Natural killer cell (primary cell): ENCODE measurements at regions not wholly inside any gene's neighbourhood (a gene's known extent, or its start where the extent isn't known, plus 50 kb on each side); places are given as distances from the start of the nearest gene placed in this dataset.

ENCODE experiments used
- ATAC-seq, 3 donors: fragments of 150-1000 bp in 2 of 3; fragments of 200-7000 bp in 1 of 3; cut with Tn5 transposase; 1 replicate in 1 of 3; 2 replicates in 2 of 3; pipeline ENCODE4 v1.10.0; 2021; ENCODE audit warnings: mild to moderate bottlenecking in 2 of 3, moderate library complexity in 2 of 3
- DNase-seq, 2 donors: peaks; one replicate each; pipeline versions ENCODE4 v3.0.0 to v3.0.0-alpha.2; 2013 to 2021; ENCODE audit warnings: mixed read lengths in 1 of 2
- H3K27ac ChIP-seq: one replicate; pipeline ENCODE4 v1.5.1; 2013; ENCODE audit warnings: mild to moderate bottlenecking, low read length
- H3K27me3 ChIP-seq: one replicate; pipeline ENCODE4 v1.6.1; 2013; ENCODE audit warnings: low read length; ENCODE audit not compliant: control insufficient read depth, insufficient read depth
- H3K36me3 ChIP-seq: one replicate; pipeline ENCODE4 v1.6.1; 2013; ENCODE audit warnings: low read length; ENCODE audit not compliant: control insufficient read depth, insufficient read depth
- H3K4me1 ChIP-seq: one replicate; pipeline ENCODE4 v1.6.1; 2013; ENCODE audit warnings: low read length; ENCODE audit not compliant: control insufficient read depth, insufficient read depth
- H3K4me3 ChIP-seq: one replicate; pipeline ENCODE4 v1.5.1; 2013; ENCODE audit warnings: low read length
- H3K9me3 ChIP-seq: one replicate; pipeline ENCODE4 v1.6.1; 2013; ENCODE audit warnings: low read length; ENCODE audit not compliant: control insufficient read depth, insufficient read depth
- H3K27ac Mint-ChIP-seq, 2 donors: one replicate each; pipeline ENCODE4 v1.8.0; 2022; ENCODE audit warnings: mild to moderate bottlenecking in 2 of 2, mixed read lengths in 2 of 2, moderate library complexity in 1 of 2
- H3K27me3 Mint-ChIP-seq, 2 donors: one replicate each; pipeline ENCODE4 v1.8.0; 2022; ENCODE audit warnings: low read depth in 2 of 2, mixed read lengths in 2 of 2
- H3K36me3 Mint-ChIP-seq: one replicate; pipeline ENCODE4 v1.8.0; 2022; ENCODE audit warnings: mixed read lengths
- H3K4me1 Mint-ChIP-seq, 2 donors: one replicate each; pipeline ENCODE4 v1.8.0; 2022; ENCODE audit warnings: mixed read lengths in 2 of 2
- H3K4me3 Mint-ChIP-seq: one replicate; pipeline ENCODE4 v1.8.0; 2022; ENCODE audit warnings: mild to moderate bottlenecking, moderate library complexity, mixed read lengths
- H3K9me3 Mint-ChIP-seq, 2 donors: one replicate each; pipeline ENCODE4 v1.8.0; 2022; ENCODE audit warnings: mixed read lengths in 2 of 2
- WGBS: methylation state at CpG from one replicate; pipeline ENCODE4 v1.1.7; 2013; ENCODE audit warnings: missing lambda C conversion rate; ENCODE audit not compliant: insufficient coverage; 5-methylcytosine and 5-hydroxymethylcytosine counted together
- intact Hi-C: fragments of 100-400 bp; cut with micrococcal nuclease; formaldehyde crosslinking; loops from one replicate; pipeline ENCODE4 v1.14.2; 2022
- TF ChIP-seq, protein P1 (sequence below): fragments of 200-600 bp; IDR thresholded peaks from one replicate; pipeline ENCODE4 v1.8.0; 2022; ENCODE audit warnings: antibody characterized with exemption

DNA sequence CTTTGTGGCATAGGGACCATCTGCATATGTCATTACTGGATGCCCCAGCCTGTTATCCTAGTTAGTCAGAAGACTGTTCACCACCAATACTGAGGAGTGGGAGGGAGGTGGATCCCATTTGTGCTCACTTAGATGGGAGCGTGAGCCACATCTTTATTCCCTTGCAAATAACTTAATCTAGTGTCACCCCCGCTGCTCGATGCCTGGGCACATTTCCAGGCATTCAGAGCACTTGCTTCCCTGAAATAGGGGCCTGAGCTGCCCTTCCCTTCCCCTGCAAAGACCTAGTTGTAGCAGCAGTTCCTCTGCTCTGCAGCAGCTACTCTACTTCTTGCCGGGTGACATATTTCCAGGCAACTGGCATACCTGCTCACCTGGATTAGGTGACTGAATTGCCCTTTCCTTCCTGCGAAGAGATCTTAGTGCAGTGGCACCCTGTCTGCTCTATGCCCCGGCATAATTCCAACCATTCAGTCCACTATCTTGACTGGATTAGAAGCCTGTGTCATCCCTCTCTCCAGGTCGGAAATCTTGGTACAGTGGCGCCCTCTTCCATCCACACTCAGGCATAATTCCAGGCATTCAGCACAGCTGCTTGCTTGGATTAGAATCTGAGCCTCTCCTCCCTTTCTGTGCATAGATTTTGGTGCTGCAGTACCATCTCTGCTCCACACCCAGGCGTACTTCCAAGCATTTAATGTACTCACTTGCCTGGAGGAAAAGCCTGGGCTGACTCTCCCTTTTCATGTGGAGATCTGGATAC lies 1389.1 kb upstream of the TMEFF2 start:
- H3K27me3 ChIP-seq = no peaks in the 10 kb centered on the region
- TF ChIP-seq, protein P1, sequence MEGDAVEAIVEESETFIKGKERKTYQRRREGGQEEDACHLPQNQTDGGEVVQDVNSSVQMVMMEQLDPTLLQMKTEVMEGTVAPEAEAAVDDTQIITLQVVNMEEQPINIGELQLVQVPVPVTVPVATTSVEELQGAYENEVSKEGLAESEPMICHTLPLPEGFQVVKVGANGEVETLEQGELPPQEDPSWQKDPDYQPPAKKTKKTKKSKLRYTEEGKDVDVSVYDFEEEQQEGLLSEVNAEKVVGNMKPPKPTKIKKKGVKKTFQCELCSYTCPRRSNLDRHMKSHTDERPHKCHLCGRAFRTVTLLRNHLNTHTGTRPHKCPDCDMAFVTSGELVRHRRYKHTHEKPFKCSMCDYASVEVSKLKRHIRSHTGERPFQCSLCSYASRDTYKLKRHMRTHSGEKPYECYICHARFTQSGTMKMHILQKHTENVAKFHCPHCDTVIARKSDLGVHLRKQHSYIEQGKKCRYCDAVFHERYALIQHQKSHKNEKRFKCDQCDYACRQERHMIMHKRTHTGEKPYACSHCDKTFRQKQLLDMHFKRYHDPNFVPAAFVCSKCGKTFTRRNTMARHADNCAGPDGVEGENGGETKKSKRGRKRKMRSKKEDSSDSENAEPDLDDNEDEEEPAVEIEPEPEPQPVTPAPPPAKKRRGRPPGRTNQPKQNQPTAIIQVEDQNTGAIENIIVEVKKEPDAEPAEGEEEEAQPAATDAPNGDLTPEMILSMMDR = no peak

DNA sequence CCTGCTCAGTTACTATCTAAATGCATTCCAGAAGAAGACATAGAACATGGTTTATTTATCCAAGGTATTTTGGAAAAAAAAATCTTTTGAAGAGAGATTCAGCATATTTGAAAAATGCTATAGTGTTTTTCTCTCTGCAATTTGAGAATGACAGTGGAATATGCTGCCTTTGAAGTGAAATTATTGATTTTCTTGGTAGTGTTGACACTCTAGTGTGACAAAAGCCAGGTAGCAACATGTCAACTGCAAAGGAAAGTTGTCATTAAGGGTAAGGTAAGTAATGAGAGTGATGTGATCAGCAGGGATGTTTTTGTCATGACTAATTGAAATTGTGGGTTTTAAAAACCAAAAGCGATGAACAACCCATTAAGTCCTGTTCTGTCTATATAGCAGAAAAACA lies 1387.1 kb upstream of the TMEFF2 start:
- Histone ChIP-seq H3K27ac (no peak overlapping the region), H3K9me3 (no peaks in the 10 kb centered on the region)
- WGBS = 100% methylated on average over 1 of the region's 1 CpG

More for the DNA sequence above, 1389.1 kb upstream of the TMEFF2 start:
- H3K4me3 Mint-ChIP-seq = no peak overlapping the region
- no peaks in the 10 kb centered on the region for H3K4me1 ChIP-seq
- no peak overlapping the region for H3K27ac ChIP-seq
- no peak overlapping the region for H3K4me3 ChIP-seq
- 84% methylated on average over 9 of the region's 9 CpGs for WGBS
- DNase-seq (no peak), ATAC-seq (no peak)
- H3K27me3 Mint-ChIP-seq = no peaks in the 10 kb centered on the region
- H3K27ac Mint-ChIP-seq = no peak overlapping the region
- H3K36me3 ChIP-seq = no peaks in the 10 kb centered on the region
- H3K4me1 Mint-ChIP-seq = no peaks in the 10 kb centered on the region
- H3K36me3 Mint-ChIP-seq = peaks cover 7% of the 10 kb centered on the region
- peaks cover 3 to 5% of the 10 kb centered on the region in 2 donors for H3K9me3 Mint-ChIP-seq
- intact Hi-C loops = no loop called here
- H3K9me3 ChIP-seq = no peaks in the 10 kb centered on the region

DNA sequence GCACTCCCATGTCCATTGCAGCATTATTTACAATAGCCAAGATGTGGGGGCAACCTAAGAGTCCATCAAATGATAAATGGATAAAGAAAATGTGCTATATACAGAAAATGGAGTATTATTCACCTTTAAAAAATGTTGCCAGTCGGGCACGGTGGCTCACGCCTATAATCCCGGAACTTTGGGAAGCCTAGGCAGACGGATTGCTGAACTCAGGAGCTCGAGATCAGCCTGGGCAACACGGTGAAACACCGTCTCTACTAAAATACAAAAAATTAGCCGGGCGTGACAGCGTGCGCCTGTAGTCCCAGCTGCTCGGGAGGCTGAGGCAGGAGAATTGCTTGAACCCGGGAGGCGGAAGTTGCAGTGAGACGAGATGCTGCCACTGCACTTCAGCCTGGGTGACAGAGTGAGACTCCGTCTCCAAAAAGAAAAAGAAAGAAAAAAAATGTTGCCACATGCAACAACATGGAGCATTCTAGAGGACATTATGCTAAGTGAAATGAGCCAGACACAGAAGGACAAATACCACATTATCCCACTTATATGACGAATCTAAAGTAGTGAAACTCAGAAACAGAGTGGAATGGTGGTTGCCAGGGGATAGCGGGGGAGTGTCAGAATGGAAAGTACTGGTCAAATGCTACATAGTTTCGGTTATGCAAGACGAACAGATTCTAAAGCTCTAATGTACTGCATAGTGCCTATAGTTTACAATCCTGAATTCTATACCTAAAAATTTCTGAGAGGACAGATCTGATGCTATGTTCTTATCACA lies 1385.6 kb upstream of the TMEFF2 start:
- H3K27me3 Mint-ChIP-seq = no peaks in the 10 kb centered on the region
- H3K9me3 Mint-ChIP-seq = peaks cover 5 to 10% of the 10 kb centered on the region in 2 donors
- DNase-seq (no peak), ATAC-seq (no peak)
- Histone ChIP-seq H3K9me3 (no peaks in the 10 kb centered on the region), H3K27ac (no peak overlapping the region), H3K27me3 (no peaks in the 10 kb centered on the region), H3K4me1 (no peaks in the 10 kb centered on the region), H3K4me3 (no peak overlapping the region), H3K36me3 (no peaks in the 10 kb centered on the region)
- no peak overlapping the region for H3K4me3 Mint-ChIP-seq
- 92% methylated on average over 20 of the region's 21 CpGs for WGBS
- no peaks in the 10 kb centered on the region for H3K4me1 Mint-ChIP-seq
- no peaks in the 10 kb centered on the region for H3K36me3 Mint-ChIP-seq
- TF ChIP-seq, protein P1 = no peak
- H3K27ac Mint-ChIP-seq = no peak overlapping the region
- intact Hi-C loops = no loop called here

More for the DNA sequence above, 1387.1 kb upstream of the TMEFF2 start:
- Mint-ChIP-seq H3K36me3 (no peaks in the 10 kb centered on the region), H3K4me1 (no peaks in the 10 kb centered on the region), H3K27ac (no peak overlapping the region), H3K4me3 (no peak overlapping the region), H3K27me3 (no peaks in the 10 kb centered on the region), H3K9me3 (peaks cover 5 to 10% of the 10 kb centered on the region in 2 donors)
- intact Hi-C loops = no loop called here
- Histone ChIP-seq H3K4me3 (no peak overlapping the region), H3K36me3 (no peaks in the 10 kb centered on the region), H3K4me1 (no peaks in the 10 kb centered on the region), H3K27me3 (no peaks in the 10 kb centered on the region)
- DNase-seq (no peak), ATAC-seq (no peak)
- TF ChIP-seq, protein P1 = no peak
